Stimulated activated memory B cell treated with anti-CD40 and anti-IgM and Interleukin-4, amounts not matched to agents 10 μg/mL and 1 μg/mL and 100 μg/mL, for 72 hours (primary cell): ENCODE measurements at regions not wholly inside any gene's neighbourhood (a gene's known extent, or its start where the extent isn't known, plus 50 kb on each side); places are given as distances from the start of the nearest gene placed in this dataset.
A peak's percentile ranks its signal among the peaks of the same experiment; 100 is the strongest.
"Not testable (repeated sequence)": the region's sequence is repeated elsewhere in the genome, so short reads cannot be mapped to it uniquely, and the experiment has no call there.

ENCODE experiments used
- ATAC-seq: fragments of 150-1000 bp; cut with Tn5 transposase; 2 replicates; pipeline ENCODE4 v1.10.0; 2021
- H3K27ac Mint-ChIP-seq: one replicate; pipeline ENCODE4 v1.8.0; 2022; ENCODE audit warnings: mild to moderate bottlenecking, mixed read lengths
- H3K27me3 Mint-ChIP-seq: one replicate; pipeline ENCODE4 v1.8.0; 2022; ENCODE audit warnings: mixed read lengths
- H3K36me3 Mint-ChIP-seq: one replicate; pipeline ENCODE4 v1.8.0; 2022; ENCODE audit warnings: mixed read lengths
- H3K4me1 Mint-ChIP-seq: one replicate; pipeline ENCODE4 v1.8.0; 2022; ENCODE audit warnings: mixed read lengths
- H3K4me3 Mint-ChIP-seq: one replicate; pipeline ENCODE4 v1.8.0; 2022; ENCODE audit warnings: mild to moderate bottlenecking, moderate library complexity, mixed read lengths
- H3K9me3 Mint-ChIP-seq: one replicate; pipeline ENCODE4 v1.8.0; 2022; ENCODE audit warnings: mixed read lengths

DNA sequence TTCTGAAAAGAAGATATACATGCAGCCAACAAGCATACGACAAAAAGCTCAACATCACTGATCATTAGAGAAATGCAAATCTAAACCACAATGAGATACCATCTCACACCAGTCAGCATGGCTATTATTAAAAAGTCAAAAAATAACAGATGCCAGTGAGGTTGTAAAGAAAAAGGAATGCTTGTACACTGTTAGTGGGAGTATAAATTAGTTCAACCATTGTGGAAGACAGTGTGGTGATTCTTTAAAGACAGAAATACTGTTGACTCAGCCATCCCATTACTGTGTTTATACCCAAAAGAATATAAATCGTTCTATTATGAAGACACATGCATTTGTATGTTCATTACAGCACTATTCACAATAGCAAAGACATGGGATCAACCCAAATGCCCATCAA lies 221.1 kb upstream of the GADL1 start:
- not testable (repeated sequence) for H3K9me3 Mint-ChIP-seq, ATAC-seq, H3K27ac Mint-ChIP-seq, H3K36me3 Mint-ChIP-seq, H3K4me3 Mint-ChIP-seq, H3K4me1 Mint-ChIP-seq
- H3K27me3 Mint-ChIP-seq = peaks cover 15% of the 10 kb centered on the region

- Mint-ChIP-seq H3K36me3 (no peaks in the 10 kb centered on the region), H3K27ac (no peak overlapping the region), H3K9me3 (peaks cover 6% of the 10 kb centered on the region), H3K4me3 (no peak overlapping the region), H3K27me3 (peaks cover 7% of the 10 kb centered on the region), H3K4me1 (no peaks in the 10 kb centered on the region)
- ATAC-seq = no peak
These were observed 222.2 kb upstream of the GADL1 start for GRCh38 chr3:31116651-31117050.

DNA sequence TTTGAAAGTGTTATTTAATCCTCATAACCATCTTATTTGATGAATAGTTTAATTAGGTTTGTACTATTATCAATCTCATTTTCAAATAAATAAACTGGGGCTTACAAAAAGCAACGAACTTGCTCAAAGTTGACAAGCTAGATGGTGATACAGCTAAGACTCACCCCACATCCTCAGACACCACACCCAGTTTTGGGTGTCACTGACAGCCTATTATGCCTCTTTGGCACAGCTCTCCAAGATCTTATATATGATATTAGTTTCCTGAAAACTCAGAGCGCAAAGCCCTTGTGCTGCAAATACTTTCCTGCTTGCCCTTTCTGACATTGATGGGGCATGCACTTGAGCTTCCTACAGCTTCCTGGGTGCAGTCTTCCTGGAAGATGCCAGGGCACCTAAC lies 223.4 kb upstream of the GADL1 start:
- Mint-ChIP-seq H3K9me3 (peaks cover 6% of the 10 kb centered on the region), H3K27ac (no peak overlapping the region), H3K27me3 (peaks cover 7% of the 10 kb centered on the region), H3K4me3 (no peak overlapping the region), H3K4me1 (no peaks in the 10 kb centered on the region), H3K36me3 (no peaks in the 10 kb centered on the region)
- ATAC-seq = no peak

DNA sequence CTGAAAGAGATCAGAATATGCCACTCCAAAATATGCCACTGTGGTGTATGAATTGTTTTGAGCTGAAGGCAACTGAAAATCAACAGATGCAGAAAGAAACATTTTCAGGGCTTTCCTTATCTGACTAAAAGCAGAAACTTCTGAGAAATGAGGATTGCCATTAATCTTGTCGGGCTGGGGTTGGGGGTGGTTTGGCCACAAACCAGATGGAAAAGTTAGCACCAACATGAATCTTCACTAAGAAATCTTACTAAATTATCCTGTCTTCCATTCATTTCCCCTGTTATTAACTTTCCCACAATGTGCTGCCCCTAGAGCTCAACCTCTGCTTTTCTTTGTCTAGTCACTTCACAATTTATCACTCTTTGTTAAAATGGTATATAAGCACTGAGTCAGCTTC lies 229.9 kb upstream of the GADL1 start:
- ATAC-seq = no peak

DNA sequence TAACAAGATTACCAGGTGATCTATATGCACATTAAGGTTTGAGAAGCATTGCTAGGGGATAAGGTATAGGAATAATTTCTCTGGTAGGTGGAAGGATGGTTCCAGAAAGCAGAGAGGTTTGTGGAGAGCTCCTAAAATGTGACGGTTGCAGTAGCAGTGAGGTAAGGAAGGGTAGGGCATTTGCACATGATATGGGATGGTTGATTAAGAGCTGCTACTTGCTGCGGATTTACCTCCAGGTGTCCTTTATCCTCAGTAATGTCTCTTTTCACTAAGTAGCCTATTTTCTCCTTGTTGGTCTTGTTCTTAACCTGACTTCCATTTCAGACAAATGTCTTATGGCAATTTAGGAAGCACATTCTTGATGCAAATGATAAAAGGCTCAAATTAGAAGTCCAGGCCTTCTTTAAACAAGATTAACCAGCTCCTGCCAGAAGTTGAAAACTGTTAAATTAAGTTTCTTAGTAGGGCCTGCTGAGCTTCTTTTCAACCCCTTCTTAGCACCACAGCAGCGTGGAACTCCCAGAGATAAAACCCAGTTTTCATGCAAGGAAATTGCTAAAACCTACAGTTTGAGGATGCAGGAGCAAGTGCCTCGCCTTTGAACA lies 231.1 kb upstream of the GADL1 start:
- Mint-ChIP-seq H3K27ac (no peak overlapping the region), H3K4me1 (no peaks in the 10 kb centered on the region), H3K27me3 (no peaks in the 10 kb centered on the region), H3K36me3 (no peaks in the 10 kb centered on the region), H3K9me3 (peaks cover 9% of the 10 kb centered on the region), H3K4me3 (no peak overlapping the region)
- no peak for ATAC-seq

More for the DNA sequence above, 229.9 kb upstream of the GADL1 start:
- Mint-ChIP-seq H3K4me1 (no peaks in the 10 kb centered on the region), H3K4me3 (no peak overlapping the region), H3K27me3 (no peaks in the 10 kb centered on the region), H3K36me3 (no peaks in the 10 kb centered on the region), H3K27ac (no peak overlapping the region), H3K9me3 (peaks cover 9% of the 10 kb centered on the region)

DNA sequence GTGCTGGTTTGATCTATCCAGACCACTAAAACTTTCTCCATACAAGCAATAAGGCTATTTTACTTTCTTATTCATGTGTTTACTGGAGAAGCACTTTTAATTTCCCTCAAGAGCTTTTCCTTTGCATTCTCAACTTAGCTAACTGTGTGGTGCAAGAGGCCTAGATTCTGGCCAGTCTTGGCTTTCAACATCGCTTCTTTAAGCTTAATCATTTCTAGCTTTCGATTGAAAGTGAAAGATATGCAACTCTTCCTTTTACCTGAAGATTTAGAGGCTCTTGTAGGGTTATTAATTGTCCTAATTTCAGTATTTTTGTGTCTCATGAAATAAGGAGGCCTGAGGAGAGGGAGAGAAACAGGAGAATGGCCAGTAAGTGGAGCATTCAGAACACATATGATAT lies 234.8 kb upstream of the GADL1 start:
- H3K9me3 Mint-ChIP-seq = peaks cover 6% of the 10 kb centered on the region
- H3K27ac Mint-ChIP-seq = no peak overlapping the region
- no peak overlapping the region for H3K4me3 Mint-ChIP-seq
- no peaks in the 10 kb centered on the region for H3K36me3 Mint-ChIP-seq
- ATAC-seq = no peak
- no peaks in the 10 kb centered on the region for H3K27me3 Mint-ChIP-seq
- H3K4me1 Mint-ChIP-seq = no peaks in the 10 kb centered on the region

- no peaks in the 10 kb centered on the region for H3K36me3 Mint-ChIP-seq
- no peaks in the 10 kb centered on the region for H3K27me3 Mint-ChIP-seq
- no peak overlapping the region for H3K4me3 Mint-ChIP-seq
- no peaks in the 10 kb centered on the region for H3K9me3 Mint-ChIP-seq
- H3K27ac Mint-ChIP-seq = no peak overlapping the region
- peak; percentile 56 for ATAC-seq
- H3K4me1 Mint-ChIP-seq = no peaks in the 10 kb centered on the region
These were observed 237.8 kb upstream of the GADL1 start for GRCh38 chr3:31132132-31132769.

DNA sequence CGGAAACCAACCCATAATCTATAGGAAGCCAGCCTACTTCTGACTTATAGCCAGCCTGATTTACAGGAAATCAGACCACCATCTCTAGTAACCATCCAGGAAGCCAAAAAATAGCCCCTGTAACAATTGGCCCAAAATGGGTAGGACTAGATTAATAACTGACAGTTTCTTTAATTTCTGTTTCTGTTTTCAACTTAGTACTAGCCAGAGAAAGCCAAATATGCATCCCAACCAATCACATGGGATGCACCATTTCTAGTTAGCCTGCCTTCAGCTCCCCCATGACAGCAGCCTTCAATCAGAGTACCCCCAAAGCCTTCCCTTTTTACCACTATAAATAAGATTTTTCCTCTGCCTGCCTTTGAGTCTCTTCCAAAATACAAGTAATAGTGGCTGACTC lies 239.1 kb upstream of the GADL1 start:
- Mint-ChIP-seq H3K27ac (no peak overlapping the region), H3K4me3 (no peak overlapping the region), H3K36me3 (no peaks in the 10 kb centered on the region), H3K27me3 (no peaks in the 10 kb centered on the region), H3K9me3 (no peaks in the 10 kb centered on the region), H3K4me1 (no peaks in the 10 kb centered on the region)
- no peak for ATAC-seq

DNA sequence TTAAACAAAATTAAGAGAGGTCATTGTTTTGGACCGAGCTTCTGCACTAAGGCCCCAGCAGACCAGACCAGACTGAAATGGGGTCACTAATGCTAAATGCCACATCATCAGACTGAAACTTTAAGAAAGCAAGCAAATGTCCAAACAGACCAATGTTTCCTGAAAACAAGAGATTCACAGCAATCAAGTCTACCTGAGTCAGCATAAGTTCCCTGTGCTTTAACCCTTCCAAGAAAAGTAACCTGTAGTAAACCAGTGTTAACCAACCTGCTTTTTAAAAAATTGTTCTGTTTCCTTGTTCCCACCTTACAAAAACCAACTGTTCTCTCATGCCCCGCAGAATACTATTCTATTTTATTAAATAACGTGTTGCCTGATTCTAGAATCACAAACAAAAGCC lies 241.1 kb upstream of the GADL1 start:
- no peaks in the 10 kb centered on the region for H3K36me3 Mint-ChIP-seq
- ATAC-seq = no peak
- H3K4me1 Mint-ChIP-seq = no peaks in the 10 kb centered on the region
- H3K27ac Mint-ChIP-seq = no peak overlapping the region
- H3K9me3 Mint-ChIP-seq = no peaks in the 10 kb centered on the region
- H3K27me3 Mint-ChIP-seq = no peaks in the 10 kb centered on the region
- no peak overlapping the region for H3K4me3 Mint-ChIP-seq

- Mint-ChIP-seq H3K27me3 (no peaks in the 10 kb centered on the region), H3K4me1 (no peaks in the 10 kb centered on the region)
- ATAC-seq = no peak
These were observed 243.4 kb upstream of the GADL1 start for GRCh38 chr3:31137718-31138465.

DNA sequence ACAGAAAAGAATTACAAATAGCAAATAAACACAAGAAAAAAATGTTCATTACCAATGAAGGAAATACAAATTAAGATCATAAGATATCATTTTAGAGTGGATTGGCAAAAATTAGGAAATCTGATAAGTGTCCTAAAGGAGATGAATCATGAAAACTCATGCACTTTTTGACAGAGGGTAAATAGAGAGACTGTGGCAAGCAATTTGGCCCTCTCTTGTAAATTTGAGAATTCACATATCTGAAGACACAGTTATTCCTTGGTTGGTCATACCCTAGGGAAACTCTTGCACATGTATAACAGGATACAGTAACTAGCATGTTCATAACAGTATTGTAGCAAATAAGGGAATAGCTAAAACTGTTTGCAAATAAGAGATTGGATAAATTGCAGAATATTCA lies 246.0 kb upstream of the GADL1 start:
- no peaks in the 10 kb centered on the region for H3K9me3 Mint-ChIP-seq
- H3K27me3 Mint-ChIP-seq = no peaks in the 10 kb centered on the region
- H3K4me1 Mint-ChIP-seq = no peaks in the 10 kb centered on the region
- no peak overlapping the region for H3K27ac Mint-ChIP-seq
- no peak overlapping the region for H3K4me3 Mint-ChIP-seq
- H3K36me3 Mint-ChIP-seq = no peaks in the 10 kb centered on the region
- ATAC-seq = no peak

More at GRCh38 chr3:31137718-31138465, 243.4 kb upstream of the GADL1 start:
- no peaks in the 10 kb centered on the region for H3K9me3 Mint-ChIP-seq
- H3K36me3 Mint-ChIP-seq = no peaks in the 10 kb centered on the region
- H3K27ac Mint-ChIP-seq = no peak overlapping the region
- no peak overlapping the region for H3K4me3 Mint-ChIP-seq

- no peak for ATAC-seq
- H3K4me3 Mint-ChIP-seq = no peak overlapping the region
These were observed 247.7 kb upstream of the GADL1 start for GRCh38 chr3:31142139-31142538.

DNA sequence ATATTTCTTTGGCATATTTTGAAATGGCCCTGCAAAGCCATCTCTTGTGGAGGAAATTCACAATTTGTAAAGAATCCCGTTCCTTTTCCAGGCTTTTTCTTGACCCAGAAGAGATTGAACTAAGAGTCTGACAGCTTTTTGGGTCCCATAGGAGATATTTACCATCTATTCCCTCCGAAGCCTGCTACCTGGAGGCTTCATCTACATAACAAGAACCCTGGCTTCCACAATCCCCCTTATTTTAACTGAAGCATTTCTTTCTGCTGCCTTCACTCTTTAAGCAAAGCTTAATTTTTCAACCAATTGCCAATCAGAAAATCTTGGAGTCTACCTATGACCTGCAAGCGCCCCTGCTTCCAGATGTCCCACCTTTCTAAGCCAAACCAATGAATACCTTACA lies 248.1 kb upstream of the GADL1 start:
- no peaks in the 10 kb centered on the region for H3K36me3 Mint-ChIP-seq
- H3K27ac Mint-ChIP-seq = no peak overlapping the region
- no peaks in the 10 kb centered on the region for H3K4me1 Mint-ChIP-seq
- H3K4me3 Mint-ChIP-seq = no peak overlapping the region
- no peak for ATAC-seq
- no peaks in the 10 kb centered on the region for H3K27me3 Mint-ChIP-seq
- no peaks in the 10 kb centered on the region for H3K9me3 Mint-ChIP-seq

More at GRCh38 chr3:31142139-31142538, 247.7 kb upstream of the GADL1 start:
- Mint-ChIP-seq H3K9me3 (no peaks in the 10 kb centered on the region), H3K36me3 (no peaks in the 10 kb centered on the region), H3K27me3 (no peaks in the 10 kb centered on the region), H3K4me1 (no peaks in the 10 kb centered on the region), H3K27ac (no peak overlapping the region)

- Mint-ChIP-seq H3K27ac (no peak overlapping the region), H3K9me3 (peaks cover 8% of the 10 kb centered on the region), H3K36me3 (no peaks in the 10 kb centered on the region), H3K4me1 (no peaks in the 10 kb centered on the region), H3K4me3 (no peak overlapping the region), H3K27me3 (peaks cover 2% of the 10 kb centered on the region)
- no peak for ATAC-seq
These were observed 250.6 kb upstream of the GADL1 start for GRCh38 chr3:31145062-31145461.

- ATAC-seq = no peak
- Mint-ChIP-seq H3K27ac (no peak overlapping the region), H3K4me1 (no peaks in the 10 kb centered on the region), H3K4me3 (no peak overlapping the region), H3K36me3 (no peaks in the 10 kb centered on the region), H3K9me3 (peaks cover 10% of the 10 kb centered on the region), H3K27me3 (peaks cover 18% of the 10 kb centered on the region)
These were observed 253.1 kb upstream of the GADL1 start for GRCh38 chr3:31147550-31147949.
